ENCODE measurements at regions not wholly inside any gene's neighbourhood (a gene's known extent, or its start where the extent isn't known, plus 50 kb on each side); places are given as distances from the start of the nearest gene placed in this dataset.

GRCh38 chr10:25694971-25695370 is 239.1 kb upstream of the MYO3A start:
- Histone ChIP-seq H3K27ac (ENCODE audit: low read length) (no peak overlapping the region), H3K4me3 (ENCODE audit: low read length) (no peak overlapping the region), H3K9me3 (ENCODE audit: insufficient read depth, low read depth, low read length) (no peaks in the 10 kb centered on the region)

GRCh38 chr10:25695586-25695985 is 238.4 kb upstream of the MYO3A start:
- Histone ChIP-seq H3K4me3 (ENCODE audit: low read length) (no peak overlapping the region), H3K27ac (ENCODE audit: low read length) (no peak overlapping the region), H3K27me3 (ENCODE audit: insufficient read depth, low read length) (no peaks in the 10 kb centered on the region), H3K4me1 (ENCODE audit: insufficient read depth, low read length) (no peaks in the 10 kb centered on the region), H3K36me3 (ENCODE audit: insufficient read depth, low read depth, low read length) (no peaks in the 10 kb centered on the region), H3K9ac (ENCODE audit: low read depth, low read length) (no peak overlapping the region), H3K9me3 (ENCODE audit: insufficient read depth, low read depth, low read length) (no peaks in the 10 kb centered on the region)

More at GRCh38 chr10:25694971-25695370, 239.1 kb upstream of the MYO3A start:
- Histone ChIP-seq H3K36me3 (ENCODE audit: insufficient read depth, low read depth, low read length) (no peaks in the 10 kb centered on the region), H3K4me1 (ENCODE audit: insufficient read depth, low read length) (no peaks in the 10 kb centered on the region), H3K27me3 (ENCODE audit: insufficient read depth, low read length) (no peaks in the 10 kb centered on the region), H3K9ac (ENCODE audit: low read depth, low read length) (no peak overlapping the region)

- no peaks in the 10 kb centered on the region for H3K9me3 ChIP-seq (ENCODE audit: insufficient read depth, low read depth, low read length)
- no peak overlapping the region for H3K27ac ChIP-seq (ENCODE audit: low read length)
- H3K4me3 ChIP-seq (ENCODE audit: low read length) = no peak overlapping the region
- H3K36me3 ChIP-seq (ENCODE audit: insufficient read depth, low read depth, low read length) = no peaks in the 10 kb centered on the region
- no peaks in the 10 kb centered on the region for H3K4me1 ChIP-seq (ENCODE audit: insufficient read depth, low read length)
- no peak overlapping the region for H3K9ac ChIP-seq (ENCODE audit: low read depth, low read length)
- H3K27me3 ChIP-seq (ENCODE audit: insufficient read depth, low read length) = no peaks in the 10 kb centered on the region
Measured at GRCh38 chr10:25696013-25696708, 237.9 kb upstream of the MYO3A start.

GRCh38 chr10:25697412-25697811 is 236.6 kb upstream of the MYO3A start:
- Histone ChIP-seq H3K4me3 (ENCODE audit: low read length) (no peak overlapping the region), H3K27ac (ENCODE audit: low read length) (no peak overlapping the region), H3K9me3 (ENCODE audit: insufficient read depth, low read depth, low read length) (no peaks in the 10 kb centered on the region), H3K36me3 (ENCODE audit: insufficient read depth, low read depth, low read length) (no peaks in the 10 kb centered on the region), H3K4me1 (ENCODE audit: insufficient read depth, low read length) (no peaks in the 10 kb centered on the region), H3K9ac (ENCODE audit: low read depth, low read length) (no peak overlapping the region), H3K27me3 (ENCODE audit: insufficient read depth, low read length) (no peaks in the 10 kb centered on the region)

- Histone ChIP-seq H3K36me3 (ENCODE audit: insufficient read depth, low read depth, low read length) (no peaks in the 10 kb centered on the region), H3K9ac (ENCODE audit: low read depth, low read length) (no peak overlapping the region), H3K27ac (ENCODE audit: low read length) (no peak overlapping the region), H3K4me3 (ENCODE audit: low read length) (no peak overlapping the region), H3K4me1 (ENCODE audit: insufficient read depth, low read length) (no peaks in the 10 kb centered on the region), H3K27me3 (ENCODE audit: insufficient read depth, low read length) (no peaks in the 10 kb centered on the region), H3K9me3 (ENCODE audit: insufficient read depth, low read depth, low read length) (no peaks in the 10 kb centered on the region)
Measured at GRCh38 chr10:25698638-25699037, 235.4 kb upstream of the MYO3A start.

GRCh38 chr10:25699631-25700030 is 234.4 kb upstream of the MYO3A start:
- Histone ChIP-seq H3K27ac (ENCODE audit: low read length) (no peak overlapping the region), H3K4me3 (ENCODE audit: low read length) (no peak overlapping the region), H3K9me3 (ENCODE audit: insufficient read depth, low read depth, low read length) (no peaks in the 10 kb centered on the region), H3K36me3 (ENCODE audit: insufficient read depth, low read depth, low read length) (no peaks in the 10 kb centered on the region), H3K4me1 (ENCODE audit: insufficient read depth, low read length) (no peaks in the 10 kb centered on the region), H3K9ac (ENCODE audit: low read depth, low read length) (no peak overlapping the region), H3K27me3 (ENCODE audit: insufficient read depth, low read length) (no peaks in the 10 kb centered on the region)

GRCh38 chr10:25701652-25702051 is 232.4 kb upstream of the MYO3A start:
- Histone ChIP-seq H3K9ac (ENCODE audit: low read depth, low read length) (no peak overlapping the region), H3K9me3 (ENCODE audit: insufficient read depth, low read depth, low read length) (no peaks in the 10 kb centered on the region), H3K27me3 (ENCODE audit: insufficient read depth, low read length) (no peaks in the 10 kb centered on the region), H3K4me3 (ENCODE audit: low read length) (no peak overlapping the region), H3K4me1 (ENCODE audit: insufficient read depth, low read length) (no peaks in the 10 kb centered on the region), H3K27ac (ENCODE audit: low read length) (no peak overlapping the region), H3K36me3 (ENCODE audit: insufficient read depth, low read depth, low read length) (no peaks in the 10 kb centered on the region)

GRCh38 chr10:25704622-25705021 is 229.4 kb upstream of the MYO3A start:
- Histone ChIP-seq H3K27me3 (ENCODE audit: insufficient read depth, low read length) (no peaks in the 10 kb centered on the region), H3K27ac (ENCODE audit: low read length) (no peak overlapping the region), H3K9me3 (ENCODE audit: insufficient read depth, low read depth, low read length) (no peaks in the 10 kb centered on the region), H3K4me3 (ENCODE audit: low read length) (no peak overlapping the region), H3K4me1 (ENCODE audit: insufficient read depth, low read length) (no peaks in the 10 kb centered on the region), H3K36me3 (ENCODE audit: insufficient read depth, low read depth, low read length) (no peaks in the 10 kb centered on the region), H3K9ac (ENCODE audit: low read depth, low read length) (no peak overlapping the region)

- no peak overlapping the region for H3K4me3 ChIP-seq (ENCODE audit: low read length)
- H3K9ac ChIP-seq (ENCODE audit: low read depth, low read length) = no peak overlapping the region
- H3K36me3 ChIP-seq (ENCODE audit: insufficient read depth, low read depth, low read length) = no peaks in the 10 kb centered on the region
- H3K27ac ChIP-seq (ENCODE audit: low read length) = no peak overlapping the region
- no peaks in the 10 kb centered on the region for H3K4me1 ChIP-seq (ENCODE audit: insufficient read depth, low read length)
- no peaks in the 10 kb centered on the region for H3K27me3 ChIP-seq (ENCODE audit: insufficient read depth, low read length)
- no peaks in the 10 kb centered on the region for H3K9me3 ChIP-seq (ENCODE audit: insufficient read depth, low read depth, low read length)
Measured at GRCh38 chr10:25707572-25707971, 226.5 kb upstream of the MYO3A start.

- Histone ChIP-seq H3K9me3 (ENCODE audit: insufficient read depth, low read depth, low read length) (no peaks in the 10 kb centered on the region), H3K27me3 (ENCODE audit: insufficient read depth, low read length) (no peaks in the 10 kb centered on the region)
Measured at GRCh38 chr10:25707976-25708671, 225.9 kb upstream of the MYO3A start.

GRCh38 chr10:25713894-25714240 is 220.2 kb upstream of the MYO3A start:
- Histone ChIP-seq H3K9me3 (ENCODE audit: insufficient read depth, low read depth, low read length) (peaks cover 6% of the 10 kb centered on the region; the same call in 1 of the 2 replicates), H3K27me3 (ENCODE audit: insufficient read depth, low read length) (no peaks in the 10 kb centered on the region), H3K36me3 (ENCODE audit: insufficient read depth, low read depth, low read length) (no peaks in the 10 kb centered on the region), H3K27ac (ENCODE audit: low read length) (no peak overlapping the region), H3K4me3 (ENCODE audit: low read length) (no peak overlapping the region), H3K9ac (ENCODE audit: low read depth, low read length) (no peak overlapping the region), H3K4me1 (ENCODE audit: insufficient read depth, low read length) (no peaks in the 10 kb centered on the region)

More at GRCh38 chr10:25707976-25708671, 225.9 kb upstream of the MYO3A start:
- H3K27ac ChIP-seq (ENCODE audit: low read length) = no peak overlapping the region
- no peak overlapping the region for H3K4me3 ChIP-seq (ENCODE audit: low read length)
- no peaks in the 10 kb centered on the region for H3K4me1 ChIP-seq (ENCODE audit: insufficient read depth, low read length)
- H3K36me3 ChIP-seq (ENCODE audit: insufficient read depth, low read depth, low read length) = no peaks in the 10 kb centered on the region
- H3K9ac ChIP-seq (ENCODE audit: low read depth, low read length) = no peak overlapping the region

GRCh38 chr10:25724241-25724640 is 209.8 kb upstream of the MYO3A start:
- Histone ChIP-seq H3K4me1 (ENCODE audit: insufficient read depth, low read length) (no peaks in the 10 kb centered on the region), H3K9ac (ENCODE audit: low read depth, low read length) (no peak overlapping the region), H3K36me3 (ENCODE audit: insufficient read depth, low read depth, low read length) (no peaks in the 10 kb centered on the region), H3K27me3 (ENCODE audit: insufficient read depth, low read length) (no peaks in the 10 kb centered on the region), H3K9me3 (ENCODE audit: insufficient read depth, low read depth, low read length) (no peaks in the 10 kb centered on the region), H3K27ac (ENCODE audit: low read length) (no peak overlapping the region), H3K4me3 (ENCODE audit: low read length) (no peak overlapping the region)
